Suprapubic skin (tissue), 3 donors: ENCODE measurements at regions not wholly inside any gene's neighbourhood (a gene's known extent, or its start where the extent isn't known, plus 50 kb on each side); places are given as distances from the start of the nearest gene placed in this dataset.

ENCODE experiments used
- POLR2A ChIP-seq, 2 donors: fragments of 450-650 bp; IDR thresholded peaks; one replicate each; pipeline ENCODE4 v1.6.1; 2017; ENCODE audit warnings: antibody characterized with exemption in 2 of 2, mild to moderate bottlenecking in 2 of 2, moderate library complexity in 2 of 2
- TF ChIP-seq, protein P1 (sequence below), 2 donors: fragments of 200-600 bp in 1 of 2; fragments of 450-650 bp in 1 of 2; sonication (generic) in 1 of 2; IDR thresholded peaks; one replicate each; pipeline ENCODE4 v1.5.1; 2016 to 2019; ENCODE audit warnings: antibody characterized with exemption in 2 of 2, mild to moderate bottlenecking in 1 of 2, moderate library complexity in 1 of 2

GRCh38 chr13:105991131-105991530, 544.3 kb downstream of the EFNB2 start:
- TF ChIP-seq, protein P1, sequence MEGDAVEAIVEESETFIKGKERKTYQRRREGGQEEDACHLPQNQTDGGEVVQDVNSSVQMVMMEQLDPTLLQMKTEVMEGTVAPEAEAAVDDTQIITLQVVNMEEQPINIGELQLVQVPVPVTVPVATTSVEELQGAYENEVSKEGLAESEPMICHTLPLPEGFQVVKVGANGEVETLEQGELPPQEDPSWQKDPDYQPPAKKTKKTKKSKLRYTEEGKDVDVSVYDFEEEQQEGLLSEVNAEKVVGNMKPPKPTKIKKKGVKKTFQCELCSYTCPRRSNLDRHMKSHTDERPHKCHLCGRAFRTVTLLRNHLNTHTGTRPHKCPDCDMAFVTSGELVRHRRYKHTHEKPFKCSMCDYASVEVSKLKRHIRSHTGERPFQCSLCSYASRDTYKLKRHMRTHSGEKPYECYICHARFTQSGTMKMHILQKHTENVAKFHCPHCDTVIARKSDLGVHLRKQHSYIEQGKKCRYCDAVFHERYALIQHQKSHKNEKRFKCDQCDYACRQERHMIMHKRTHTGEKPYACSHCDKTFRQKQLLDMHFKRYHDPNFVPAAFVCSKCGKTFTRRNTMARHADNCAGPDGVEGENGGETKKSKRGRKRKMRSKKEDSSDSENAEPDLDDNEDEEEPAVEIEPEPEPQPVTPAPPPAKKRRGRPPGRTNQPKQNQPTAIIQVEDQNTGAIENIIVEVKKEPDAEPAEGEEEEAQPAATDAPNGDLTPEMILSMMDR (IDR thresholded peaks at IDR 0.05) = no peak
- TF ChIP-seq POLR2A (IDR thresholded peaks at IDR 0.05) = no peak
